AG04450 (cell line): ENCODE measurements at regions not wholly inside any gene's neighbourhood (a gene's known extent, or its start where the extent isn't known, plus 50 kb on each side); places are given as distances from the start of the nearest gene placed in this dataset.

Experiments used
- CTCF ChIA-PET: fragments of 300-600, 350-600 bp; formaldehyde crosslinking; extraction: SDS; loops from one replicate; lab custom pipeline; 2022; ENCODE audit warnings: antibody characterized with exemption, inconsistent platforms; lab: Charles Lee
- POLR2A ChIA-PET: fragments of 350-600 bp; formaldehyde crosslinking; extraction: SDS; loops from one replicate; lab custom pipeline; 2021; ENCODE audit warnings: antibody characterized with exemption, inconsistent platforms; lab: Yijun Ruan, JAX
- DNase-seq: peaks from one replicate; pipeline ENCODE4 v3.0.0-alpha.2; 2011; ENCODE audit warnings: low read depth, low spot score
- H3K27ac ChIP-seq: one replicate; pipeline ENCODE4 v1.5.1; 2012; ENCODE audit warnings: low read depth, low read length, control low read depth
- H3K27me3 ChIP-seq: one replicate; pipeline ENCODE4 v1.6.0; 2012; ENCODE audit warnings: low read length; ENCODE audit not compliant: control insufficient read depth, insufficient read depth
- H3K4me3 ChIP-seq: 2 replicates; pipeline ENCODE4 v1.5.1; 2011; ENCODE audit warnings: mild to moderate bottlenecking, low read depth, low read length, control low read depth
- H3K9me3 ChIP-seq: 2 replicates; pipeline ENCODE4 v1.5.1; 2012; ENCODE audit warnings: low read length; ENCODE audit not compliant: control insufficient read depth, insufficient read depth
- TF ChIP-seq, protein P1 (sequence below): IDR thresholded peaks from 2 replicates; pipeline ENCODE4 v1.5.1; 2011; ENCODE audit warnings: low read depth, low read length, control low read depth, inconsistent platforms

DNA sequence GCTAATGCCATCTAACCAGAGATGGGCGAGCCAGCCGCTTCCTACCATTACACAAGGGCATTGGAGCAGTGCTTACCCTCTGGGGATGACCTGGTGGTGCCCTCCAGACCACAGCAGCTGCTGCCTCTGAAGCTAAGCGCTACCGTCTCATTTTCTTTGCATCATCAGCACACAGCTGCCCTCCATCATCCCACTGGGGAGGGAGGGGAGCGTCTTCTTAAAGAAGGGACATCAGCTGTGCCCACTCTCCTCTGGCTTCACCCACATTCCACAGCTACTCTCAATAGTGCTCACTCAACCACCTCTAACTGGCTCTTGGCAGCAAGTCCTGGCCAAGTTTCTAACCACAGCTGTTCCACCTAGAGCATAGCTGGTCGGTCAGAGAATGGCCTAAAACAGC lies 503.4 kb downstream of the NFIB start:
- DNase-seq = no peak
- CTCF ChIA-PET = no interaction called here
- POLR2A ChIA-PET = no interaction called here
- TF ChIP-seq, protein P1, sequence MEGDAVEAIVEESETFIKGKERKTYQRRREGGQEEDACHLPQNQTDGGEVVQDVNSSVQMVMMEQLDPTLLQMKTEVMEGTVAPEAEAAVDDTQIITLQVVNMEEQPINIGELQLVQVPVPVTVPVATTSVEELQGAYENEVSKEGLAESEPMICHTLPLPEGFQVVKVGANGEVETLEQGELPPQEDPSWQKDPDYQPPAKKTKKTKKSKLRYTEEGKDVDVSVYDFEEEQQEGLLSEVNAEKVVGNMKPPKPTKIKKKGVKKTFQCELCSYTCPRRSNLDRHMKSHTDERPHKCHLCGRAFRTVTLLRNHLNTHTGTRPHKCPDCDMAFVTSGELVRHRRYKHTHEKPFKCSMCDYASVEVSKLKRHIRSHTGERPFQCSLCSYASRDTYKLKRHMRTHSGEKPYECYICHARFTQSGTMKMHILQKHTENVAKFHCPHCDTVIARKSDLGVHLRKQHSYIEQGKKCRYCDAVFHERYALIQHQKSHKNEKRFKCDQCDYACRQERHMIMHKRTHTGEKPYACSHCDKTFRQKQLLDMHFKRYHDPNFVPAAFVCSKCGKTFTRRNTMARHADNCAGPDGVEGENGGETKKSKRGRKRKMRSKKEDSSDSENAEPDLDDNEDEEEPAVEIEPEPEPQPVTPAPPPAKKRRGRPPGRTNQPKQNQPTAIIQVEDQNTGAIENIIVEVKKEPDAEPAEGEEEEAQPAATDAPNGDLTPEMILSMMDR = no peak
- H3K27me3 ChIP-seq = no peaks in the 10 kb centered on the region
- no peak overlapping the region for H3K27ac ChIP-seq
- no peak overlapping the region for H3K4me3 ChIP-seq
- H3K9me3 ChIP-seq = no peaks in the 10 kb centered on the region

DNA sequence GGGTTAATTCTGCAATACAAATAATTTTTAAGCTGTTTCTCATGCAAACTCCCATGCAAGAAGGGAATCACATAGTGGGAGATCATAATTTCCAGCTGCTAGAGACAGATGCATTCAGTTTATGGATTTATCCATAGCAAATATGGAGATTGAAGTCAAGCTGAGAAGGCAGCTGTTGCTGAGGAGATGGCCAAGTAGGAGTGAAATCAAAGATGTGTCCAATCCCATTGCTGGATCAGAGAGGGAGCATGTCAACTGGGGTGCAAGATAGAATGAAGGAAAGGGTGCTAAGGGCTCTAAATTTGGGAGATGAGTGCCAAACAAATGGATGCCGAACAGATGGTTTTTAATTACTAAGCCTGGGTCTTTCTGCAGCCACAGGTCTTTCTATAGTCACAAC lies 504.5 kb downstream of the NFIB start:
- TF ChIP-seq, protein P1 = no peak
- Histone ChIP-seq H3K27me3 (no peaks in the 10 kb centered on the region), H3K9me3 (no peaks in the 10 kb centered on the region), H3K27ac (no peak overlapping the region), H3K4me3 (no peak overlapping the region)
- ChIA-PET POLR2A (no interaction called here), CTCF (no interaction called here)
- no peak for DNase-seq

DNA sequence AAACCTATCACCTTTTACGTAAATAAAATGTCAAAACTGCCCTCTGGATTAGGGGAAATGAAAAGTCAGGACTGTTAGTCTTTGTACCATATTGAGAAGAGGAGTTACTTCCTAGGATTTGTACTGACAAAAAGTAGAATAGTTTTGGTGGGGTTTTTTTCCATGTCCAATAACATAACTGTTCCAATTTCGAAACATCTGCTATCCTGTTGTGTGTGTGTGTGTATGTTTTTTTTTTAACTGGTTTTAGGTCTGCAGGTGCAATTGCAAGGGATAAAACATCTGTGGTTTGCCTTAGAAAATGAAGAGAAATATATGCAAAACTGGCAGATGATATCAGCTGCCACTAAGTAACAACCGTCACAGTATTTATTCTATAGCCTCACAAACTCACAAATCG lies 506.8 kb downstream of the NFIB start:
- CTCF ChIA-PET = no interaction called here
- Histone ChIP-seq H3K27ac (no peak overlapping the region), H3K27me3 (no peaks in the 10 kb centered on the region), H3K9me3 (no peaks in the 10 kb centered on the region), H3K4me3 (no peak overlapping the region)
- no peak for DNase-seq
- POLR2A ChIA-PET = no interaction called here
- TF ChIP-seq, protein P1 = no peak

DNA sequence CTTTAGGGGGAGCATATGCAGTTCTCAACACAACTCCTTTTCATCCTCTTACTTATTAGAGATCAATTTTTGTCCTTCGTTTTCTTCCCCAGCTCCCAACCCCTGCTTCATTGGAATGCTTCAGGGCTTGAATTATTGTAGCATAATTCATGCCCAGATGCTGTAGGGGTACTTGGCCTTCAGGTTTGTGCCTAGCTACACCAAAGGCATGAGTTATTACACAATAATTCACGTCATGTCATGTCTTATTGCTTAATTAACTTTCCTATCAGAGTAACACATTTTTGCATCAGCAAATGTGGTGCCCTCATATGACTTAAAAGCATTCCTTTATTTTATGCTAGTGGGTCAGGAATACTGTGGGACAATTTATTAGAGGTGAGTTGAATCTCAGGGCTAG lies 507.2 kb downstream of the NFIB start:
- no peak for DNase-seq
- H3K27ac ChIP-seq = no peak overlapping the region
- TF ChIP-seq, protein P1 = no peak
- H3K27me3 ChIP-seq = no peaks in the 10 kb centered on the region
- H3K4me3 ChIP-seq = no peak overlapping the region
- no peaks in the 10 kb centered on the region for H3K9me3 ChIP-seq
- CTCF ChIA-PET = no interaction called here
- POLR2A ChIA-PET = no interaction called here

DNA sequence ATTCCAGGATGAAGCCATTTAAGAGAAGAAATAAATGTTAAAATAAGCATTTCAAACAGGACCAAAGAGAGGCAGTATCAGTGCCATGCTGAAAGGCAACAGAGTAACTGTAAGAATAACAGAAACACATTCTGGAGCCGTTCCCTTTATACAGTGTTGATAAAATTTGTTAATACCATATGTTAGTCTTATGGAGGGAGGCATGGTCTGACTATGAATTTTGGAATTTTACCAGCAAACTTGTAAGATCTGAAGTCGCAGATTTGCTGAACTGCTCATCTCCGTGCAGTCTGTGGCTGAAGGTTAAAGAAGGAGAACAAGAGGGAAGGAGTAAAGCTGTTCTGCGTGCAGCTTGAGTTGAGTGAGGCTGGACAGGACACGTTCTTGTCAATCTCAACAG lies 508.4 kb downstream of the NFIB start:
- POLR2A ChIA-PET = no interaction called here
- Histone ChIP-seq H3K4me3 (no peak overlapping the region), H3K9me3 (no peaks in the 10 kb centered on the region), H3K27ac (no peak overlapping the region), H3K27me3 (no peaks in the 10 kb centered on the region)
- CTCF ChIA-PET = no interaction called here
- TF ChIP-seq, protein P1 = no peak
- no peak for DNase-seq
